ENCODE measurements at regions not wholly inside any gene's neighbourhood (a gene's known extent, or its start where the extent isn't known, plus 50 kb on each side); places are given as distances from the start of the nearest gene placed in this dataset.

GRCh38 chr4:171674781-171675180 is 138.4 kb upstream of the GALNTL6 start:
- no peaks in the 10 kb centered on the region for H3K4me1 Mint-ChIP-seq
- DNase-seq (no peak), ATAC-seq (no peak)
- H3K4me3 Mint-ChIP-seq: no peak overlapping the region
- CTCF ChIA-PET: no interaction called here
- H3K27me3 Mint-ChIP-seq: no peaks in the 10 kb centered on the region
- H3K9me3 Mint-ChIP-seq (ENCODE audit: low read depth): peaks cover 7% of the 10 kb centered on the region
- H3K27ac Mint-ChIP-seq: no peak overlapping the region
- no peaks in the 10 kb centered on the region for H3K36me3 Mint-ChIP-seq

- Mint-ChIP-seq H3K27me3 (no peaks in the 10 kb centered on the region), H3K9me3 (ENCODE audit: low read depth) (peaks cover 2% of the 10 kb centered on the region), H3K36me3 (no peaks in the 10 kb centered on the region), H3K27ac (no peak overlapping the region), H3K4me3 (no peak overlapping the region), H3K4me1 (no peaks in the 10 kb centered on the region)
- CTCF ChIA-PET: no interaction called here
- ATAC-seq (no peak), DNase-seq (no peak)
These were observed 144.8 kb upstream of the GALNTL6 start for GRCh38 chr4:171668403-171668802.

- Mint-ChIP-seq H3K4me1 (no peaks in the 10 kb centered on the region), H3K27me3 (no peaks in the 10 kb centered on the region), H3K9me3 (ENCODE audit: low read depth) (peaks cover 2% of the 10 kb centered on the region), H3K4me3 (no peak overlapping the region), H3K27ac (no peak overlapping the region), H3K36me3 (no peaks in the 10 kb centered on the region)
- DNase-seq (no peak), ATAC-seq (no peak)
- CTCF ChIA-PET: no interaction called here
These were observed 145.3 kb upstream of the GALNTL6 start for GRCh38 chr4:171667906-171668305.

DNA sequence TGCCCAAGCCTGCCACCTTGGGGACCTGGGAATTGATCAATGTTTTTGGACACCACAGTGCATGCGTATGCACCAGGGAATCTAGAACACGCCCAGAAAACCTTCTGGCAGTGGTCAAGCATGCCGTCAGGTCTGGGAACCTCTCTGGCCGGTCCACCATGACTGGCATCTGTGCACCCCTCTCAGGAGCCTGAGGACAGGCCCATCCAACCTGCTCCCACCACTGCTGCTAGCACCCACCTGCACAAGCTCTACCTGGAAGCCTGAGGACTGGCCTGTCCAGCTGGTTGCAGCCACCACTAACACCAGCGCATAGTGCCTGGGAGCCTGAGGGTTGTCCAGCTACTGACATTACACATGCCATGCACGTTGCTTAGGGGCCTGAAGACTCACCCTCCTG is 162.1 kb upstream of the GALNTL6 start:
- no peaks in the 10 kb centered on the region for H3K9me3 Mint-ChIP-seq (ENCODE audit: low read depth)
- DNase-seq (no peak), ATAC-seq (no peak)
- CTCF ChIA-PET: no interaction called here
- H3K27me3 Mint-ChIP-seq: no peaks in the 10 kb centered on the region
- no peak overlapping the region for H3K27ac Mint-ChIP-seq
- no peaks in the 10 kb centered on the region for H3K36me3 Mint-ChIP-seq
- no peaks in the 10 kb centered on the region for H3K4me1 Mint-ChIP-seq
- no peak overlapping the region for H3K4me3 Mint-ChIP-seq

GRCh38 chr4:171650543-171650942 is 162.7 kb upstream of the GALNTL6 start:
- no peaks in the 10 kb centered on the region for H3K4me1 Mint-ChIP-seq
- H3K36me3 Mint-ChIP-seq: no peaks in the 10 kb centered on the region
- no peaks in the 10 kb centered on the region for H3K27me3 Mint-ChIP-seq
- no peak overlapping the region for H3K4me3 Mint-ChIP-seq
- DNase-seq: no peak
- no peak for ATAC-seq
- no peaks in the 10 kb centered on the region for H3K9me3 Mint-ChIP-seq (ENCODE audit: low read depth)
- H3K27ac Mint-ChIP-seq: no peak overlapping the region
- CTCF ChIA-PET: no interaction called here

GRCh38 chr4:171648926-171649325 is 164.3 kb upstream of the GALNTL6 start:
- DNase-seq (no peak), ATAC-seq (no peak)
- Mint-ChIP-seq H3K27ac (no peak overlapping the region), H3K4me3 (no peak overlapping the region), H3K9me3 (ENCODE audit: low read depth) (no peaks in the 10 kb centered on the region), H3K4me1 (no peaks in the 10 kb centered on the region), H3K36me3 (no peaks in the 10 kb centered on the region), H3K27me3 (no peaks in the 10 kb centered on the region)
- CTCF ChIA-PET: no interaction called here

DNA sequence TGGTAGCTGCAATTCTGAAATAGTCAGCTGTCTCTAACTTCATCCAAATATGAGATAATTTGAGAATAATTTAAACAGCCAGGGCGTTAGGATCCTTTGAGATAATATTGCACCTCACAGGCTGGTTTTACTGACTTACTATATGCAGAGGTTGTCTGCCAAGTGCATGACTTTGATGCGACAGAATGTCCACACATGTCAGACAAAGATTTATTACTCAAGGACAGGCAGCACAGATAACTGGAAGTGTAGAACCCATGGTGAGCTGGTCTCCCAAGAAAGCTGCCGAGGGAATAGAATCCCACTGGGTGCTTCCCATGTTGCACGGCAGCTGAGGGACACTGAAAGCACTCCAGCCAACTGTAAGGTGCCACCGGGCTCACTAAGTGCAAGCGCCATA is 166.2 kb upstream of the GALNTL6 start:
- no peak overlapping the region for H3K4me3 Mint-ChIP-seq
- H3K27me3 Mint-ChIP-seq: no peaks in the 10 kb centered on the region
- H3K4me1 Mint-ChIP-seq: no peaks in the 10 kb centered on the region
- H3K27ac Mint-ChIP-seq: no peak overlapping the region
- H3K9me3 Mint-ChIP-seq (ENCODE audit: low read depth): no peaks in the 10 kb centered on the region
- CTCF ChIA-PET: no interaction called here
- ATAC-seq (no peak), DNase-seq (no peak)
- no peaks in the 10 kb centered on the region for H3K36me3 Mint-ChIP-seq

- Mint-ChIP-seq H3K9me3 (ENCODE audit: low read depth) (no peaks in the 10 kb centered on the region), H3K27ac (no peak overlapping the region), H3K4me3 (no peak overlapping the region), H3K27me3 (no peaks in the 10 kb centered on the region), H3K4me1 (peaks cover 8% of the 10 kb centered on the region), H3K36me3 (no peaks in the 10 kb centered on the region)
- DNase-seq: no peak
- CTCF ChIA-PET: no interaction called here
- no peak for ATAC-seq
These were observed 168.7 kb upstream of the GALNTL6 start for GRCh38 chr4:171644430-171645057.

GRCh38 chr4:171639540-171639939 is 173.7 kb upstream of the GALNTL6 start:
- peak overlapping the region; percentile 47 for H3K27ac Mint-ChIP-seq
- H3K9me3 Mint-ChIP-seq (ENCODE audit: low read depth): no peaks in the 10 kb centered on the region
- H3K4me3 Mint-ChIP-seq: no peak overlapping the region
- no peak for DNase-seq
- CTCF ChIA-PET: no interaction called here
- no peaks in the 10 kb centered on the region for H3K36me3 Mint-ChIP-seq
- ATAC-seq: no peak
- H3K27me3 Mint-ChIP-seq: no peaks in the 10 kb centered on the region
- H3K4me1 Mint-ChIP-seq: peaks cover 9% of the 10 kb centered on the region

DNA sequence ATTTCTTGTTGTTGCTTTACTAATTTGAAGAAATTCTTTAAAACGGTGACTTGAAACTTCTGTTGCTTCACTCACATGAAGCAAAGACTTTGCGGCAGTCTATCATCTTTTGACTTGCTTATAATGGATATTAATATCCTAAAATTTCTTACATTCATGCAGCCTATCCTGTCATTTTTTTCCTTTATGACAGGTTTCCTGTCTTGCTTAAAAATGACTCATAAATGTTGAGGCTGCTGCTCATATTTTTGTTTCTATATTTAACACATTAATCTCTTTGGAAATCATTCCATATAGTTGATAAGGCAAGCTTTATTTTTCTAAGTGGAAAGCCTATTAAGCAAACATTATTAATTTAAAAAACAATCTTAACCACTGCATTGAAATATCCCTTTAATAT is 176.6 kb upstream of the GALNTL6 start:
- no peak for DNase-seq
- Mint-ChIP-seq H3K27me3 (no peaks in the 10 kb centered on the region), H3K27ac (no peak overlapping the region), H3K36me3 (no peaks in the 10 kb centered on the region), H3K4me1 (peaks cover 9% of the 10 kb centered on the region), H3K9me3 (ENCODE audit: low read depth) (no peaks in the 10 kb centered on the region), H3K4me3 (no peak overlapping the region)
- CTCF ChIA-PET: no interaction called here
- ATAC-seq: no peak

GRCh38 chr4:171629737-171630136 is 183.5 kb upstream of the GALNTL6 start:
- H3K4me3 Mint-ChIP-seq: no peak overlapping the region
- CTCF ChIA-PET: no interaction called here
- H3K27ac Mint-ChIP-seq: no peak overlapping the region
- H3K36me3 Mint-ChIP-seq: no peaks in the 10 kb centered on the region
- no peaks in the 10 kb centered on the region for H3K4me1 Mint-ChIP-seq
- H3K9me3 Mint-ChIP-seq (ENCODE audit: low read depth): no peaks in the 10 kb centered on the region
- no peak for DNase-seq
- H3K27me3 Mint-ChIP-seq: no peaks in the 10 kb centered on the region
- ATAC-seq: no peak

- no peaks in the 10 kb centered on the region for H3K4me1 Mint-ChIP-seq
- H3K27me3 Mint-ChIP-seq: no peaks in the 10 kb centered on the region
These were observed 184.0 kb upstream of the GALNTL6 start for GRCh38 chr4:171629182-171629581.

DNA sequence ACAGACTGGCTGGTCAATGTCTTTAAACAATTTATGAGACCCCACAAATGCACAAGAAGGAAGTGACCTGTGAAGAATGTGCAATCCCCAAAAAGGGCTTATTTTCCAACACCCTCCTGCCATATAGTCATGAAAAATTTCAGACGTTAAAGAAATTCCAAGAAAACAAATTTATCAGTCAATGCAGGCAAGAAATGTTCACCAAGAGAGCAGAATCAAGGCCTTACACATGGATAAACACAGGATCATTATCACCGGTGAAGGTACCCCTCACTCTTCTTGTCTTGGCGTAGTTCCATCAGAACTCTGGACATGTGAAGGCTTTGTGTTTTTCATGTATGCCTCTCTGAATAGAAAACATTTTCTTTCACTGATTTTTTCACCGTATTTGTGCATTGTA is 186.7 kb upstream of the GALNTL6 start:
- H3K27me3 Mint-ChIP-seq: no peaks in the 10 kb centered on the region
- H3K27ac Mint-ChIP-seq: no peak overlapping the region
- no peaks in the 10 kb centered on the region for H3K9me3 Mint-ChIP-seq (ENCODE audit: low read depth)
- H3K4me3 Mint-ChIP-seq: no peak overlapping the region
- ATAC-seq (no peak), DNase-seq (no peak)
- CTCF ChIA-PET: no interaction called here
- H3K4me1 Mint-ChIP-seq: no peaks in the 10 kb centered on the region
- no peaks in the 10 kb centered on the region for H3K36me3 Mint-ChIP-seq

More at GRCh38 chr4:171629182-171629581, 184.0 kb upstream of the GALNTL6 start:
- DNase-seq: no peak
- Mint-ChIP-seq H3K4me3 (no peak overlapping the region), H3K9me3 (ENCODE audit: low read depth) (no peaks in the 10 kb centered on the region), H3K36me3 (no peaks in the 10 kb centered on the region), H3K27ac (no peak overlapping the region)
- CTCF ChIA-PET: no interaction called here
- ATAC-seq: no peak

DNA sequence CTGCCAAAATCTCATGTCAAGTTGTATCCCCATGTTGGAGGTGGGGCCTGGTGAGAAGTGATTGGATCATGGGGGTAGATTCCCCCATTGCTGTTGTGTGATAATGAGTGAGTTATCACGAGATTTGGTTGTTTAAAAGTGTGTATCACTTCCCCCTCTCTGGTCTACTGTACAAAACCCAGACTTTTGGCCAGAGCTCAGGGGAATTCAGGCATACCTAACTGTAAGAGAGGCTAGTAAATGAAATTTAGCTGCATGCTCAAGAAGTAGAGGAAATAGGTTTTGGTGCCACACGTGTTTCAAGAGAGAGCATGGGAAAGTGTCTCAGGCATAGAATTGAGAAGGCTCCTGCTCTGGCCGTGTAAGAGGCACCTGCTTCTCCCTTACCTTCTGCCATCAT is 190.5 kb upstream of the GALNTL6 start:
- Mint-ChIP-seq H3K9me3 (ENCODE audit: low read depth) (no peaks in the 10 kb centered on the region), H3K27ac (no peak overlapping the region), H3K36me3 (no peaks in the 10 kb centered on the region), H3K27me3 (no peaks in the 10 kb centered on the region), H3K4me3 (no peak overlapping the region), H3K4me1 (no peaks in the 10 kb centered on the region)
- CTCF ChIA-PET: no interaction called here
- no peak for DNase-seq
- no peak for ATAC-seq

DNA sequence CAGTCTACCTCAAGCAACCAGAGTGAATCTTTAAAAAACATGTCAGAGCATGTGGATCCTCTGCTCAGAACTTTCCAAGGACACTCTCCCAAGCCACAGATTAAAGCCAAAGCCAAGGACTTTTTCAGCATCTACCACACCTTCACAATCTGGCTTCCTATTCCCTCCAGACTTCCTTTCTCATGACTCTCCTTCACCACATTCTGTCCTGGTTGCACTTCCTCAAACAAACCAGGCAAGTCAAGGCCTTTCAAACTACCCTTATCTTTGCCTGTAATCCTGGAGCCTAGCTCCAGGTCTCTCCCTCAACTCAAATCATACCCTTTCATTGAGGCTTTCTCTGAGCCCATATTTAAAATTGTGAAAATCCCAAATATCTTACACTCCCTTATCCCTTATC is 191.6 kb upstream of the GALNTL6 start:
- CTCF ChIA-PET: no interaction called here
- no peak for DNase-seq

More for the DNA sequence above, 191.6 kb upstream of the GALNTL6 start:
- Mint-ChIP-seq H3K9me3 (ENCODE audit: low read depth) (no peaks in the 10 kb centered on the region), H3K27me3 (no peaks in the 10 kb centered on the region), H3K4me1 (no peaks in the 10 kb centered on the region), H3K4me3 (no peak overlapping the region), H3K27ac (no peak overlapping the region), H3K36me3 (no peaks in the 10 kb centered on the region)
- no peak for ATAC-seq
